Prostate gland (tissue), 2 donors: ENCODE measurements at regions not wholly inside any gene's neighbourhood (a gene's known extent, or its start where the extent isn't known, plus 50 kb on each side); places are given as distances from the start of the nearest gene placed in this dataset.

Experiments
- DNase-seq: peaks from one replicate; pipeline ENCODE4 v3.0.0-alpha.2; 2019; ENCODE audit warnings: low spot score
- H3K27ac ChIP-seq, 2 donors: fragments of 200-600 bp; sonication (generic); 2 replicates each; pipeline ENCODE4 v1.5.1; 2017 to 2019
- H3K27me3 ChIP-seq: fragments of 200-600 bp; sonication (generic); replicated peaks from 2 replicates; pipeline ENCODE4 v1.5.1; 2019; ENCODE audit not compliant: insufficient read depth
- H3K36me3 ChIP-seq, 2 donors: fragments of 200-600 bp; sonication (generic); 1 replicate in 1 of 2; 2 replicates in 1 of 2; pipeline versions ENCODE4 v1.5.1 to v1.8.1; 2017 to 2019
- H3K4me1 ChIP-seq: fragments of 200-600 bp; sonication (generic); replicated peaks from 2 replicates; pipeline ENCODE4 v1.5.1; 2019
- H3K4me3 ChIP-seq, 2 donors: fragments of 200-600 bp; sonication (generic); 2 replicates each; pipeline ENCODE4 v1.5.1; 2017 to 2019
- H3K9me3 ChIP-seq: fragments of 200-600 bp; sonication (generic); 2 replicates; pipeline ENCODE4 v1.5.1; 2017
- CTCF ChIP-seq, 4 experiments: fragments of 200-600 bp in 2 of 4; fragments of 450-650 bp in 2 of 4; sonication (generic) in 2 of 4; IDR thresholded peaks; 1 replicate in 3 of 4; 2 replicates in 1 of 4; pipeline ENCODE4 v1.5.1; 2016 to 2019; ENCODE audit warnings: antibody characterized with exemption in 4 of 4, mild to moderate bottlenecking in 2 of 4, moderate library complexity in 2 of 4
- POLR2A ChIP-seq: fragments of 450-650 bp; IDR thresholded peaks from one replicate; pipeline ENCODE4 v1.6.1; 2016; ENCODE audit warnings: antibody characterized with exemption, mild to moderate bottlenecking
- POLR2AphosphoS5 ChIP-seq: sonication (generic); formaldehyde crosslinking; IDR thresholded peaks from one replicate; pipeline ENCODE4 v1.6.1; 2017; ENCODE audit warnings: antibody characterized with exemption
- WGBS: methylation state at CpG from one replicate; pipeline ENCODE4 v1.1.5; 2018; 5-methylcytosine and 5-hydroxymethylcytosine counted together
- intact Hi-C: fragments of 100-400 bp; cut with DNase I; formaldehyde crosslinking; loops from one replicate; pipeline ENCODE4 v1.14.2; 2022

DNA sequence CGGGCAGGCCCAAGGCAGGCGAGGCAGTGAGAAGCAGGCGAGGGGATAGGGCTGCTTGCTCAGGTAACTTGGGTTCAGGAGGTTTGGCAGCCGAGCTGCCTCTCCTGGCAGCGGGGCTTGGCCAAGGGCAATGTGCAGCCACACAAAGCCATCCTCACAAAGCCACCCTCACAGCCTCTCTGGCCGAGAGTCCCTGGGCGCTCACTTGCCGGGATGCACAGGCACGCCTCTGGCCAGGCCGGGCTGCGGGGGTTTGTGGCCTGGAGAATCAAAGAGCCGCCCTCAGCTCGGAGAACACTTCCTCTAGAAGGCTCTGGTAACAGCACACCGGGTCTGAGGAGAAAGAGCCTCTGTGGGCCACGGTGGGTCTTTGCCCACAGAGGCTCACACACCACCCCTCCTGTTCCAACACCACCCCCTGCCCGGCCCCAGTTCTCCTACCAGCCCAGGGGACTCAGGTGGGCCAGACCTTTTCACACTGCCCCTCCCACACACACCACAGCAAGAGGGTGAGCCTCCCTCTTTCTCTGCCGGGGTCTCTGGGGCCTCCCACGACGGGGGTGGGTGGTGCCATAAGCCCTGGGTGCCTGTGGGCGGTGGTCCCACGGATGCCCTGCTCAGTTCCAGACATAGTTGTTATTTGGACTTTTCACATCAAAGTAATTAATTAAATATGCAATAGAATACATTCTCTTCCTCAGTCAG is 186.9 kb downstream of the ZFP36L2 start:
- WGBS = 52% methylated on average over 16 of the region's 21 CpGs
- Histone ChIP-seq H3K27me3 (no peaks in the 10 kb centered on the region), H3K9me3 (no peaks in the 10 kb centered on the region), H3K4me3 (no peak overlapping the region), H3K36me3 (no peaks in the 10 kb centered on the region), H3K4me1 (no peaks in the 10 kb centered on the region), H3K27ac (peak overlapping the region; percentile 3 to 35)
- intact Hi-C loops = no loop called here
- DNase-seq = no peak
- TF ChIP-seq POLR2AphosphoS5 (no peak), POLR2A (no peak), CTCF (IDR thresholded peaks at IDR 0.05) (no peak)

DNA sequence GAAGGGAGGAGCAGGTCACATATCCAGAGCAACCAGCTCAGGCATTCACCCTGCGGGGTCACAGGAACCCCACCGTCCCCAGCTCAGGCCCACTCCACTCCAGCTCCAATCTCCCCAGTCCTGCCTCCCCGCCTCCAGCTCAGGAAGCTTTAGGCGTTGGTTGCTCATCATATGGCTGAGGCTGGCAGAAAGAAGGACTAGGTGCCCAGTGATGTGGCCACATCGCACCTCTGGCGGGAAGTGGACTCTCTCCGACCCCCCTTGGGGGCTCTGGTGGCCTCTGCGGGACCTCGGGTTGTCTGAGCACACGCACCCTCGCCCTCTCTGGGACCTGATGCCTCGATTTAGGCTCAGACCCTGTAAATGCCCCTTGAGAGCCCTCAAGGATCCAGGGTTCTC is 187.7 kb downstream of the ZFP36L2 start:
- intact Hi-C loops = no loop called here
- no peak overlapping the region for H3K4me3 ChIP-seq
- H3K9me3 ChIP-seq = no peaks in the 10 kb centered on the region
- H3K4me1 ChIP-seq = no peaks in the 10 kb centered on the region
- peak overlapping the region; percentile 33 to 35 for H3K27ac ChIP-seq
- no peak for DNase-seq
- H3K27me3 ChIP-seq = no peaks in the 10 kb centered on the region
- no peak for TF ChIP-seq POLR2AphosphoS5
- no peak for TF ChIP-seq CTCF (IDR thresholded peaks at IDR 0.05)
- no peak for TF ChIP-seq POLR2A
- no peaks in the 10 kb centered on the region for H3K36me3 ChIP-seq
- WGBS = 88% methylated on average over 12 of the region's 12 CpGs

DNA sequence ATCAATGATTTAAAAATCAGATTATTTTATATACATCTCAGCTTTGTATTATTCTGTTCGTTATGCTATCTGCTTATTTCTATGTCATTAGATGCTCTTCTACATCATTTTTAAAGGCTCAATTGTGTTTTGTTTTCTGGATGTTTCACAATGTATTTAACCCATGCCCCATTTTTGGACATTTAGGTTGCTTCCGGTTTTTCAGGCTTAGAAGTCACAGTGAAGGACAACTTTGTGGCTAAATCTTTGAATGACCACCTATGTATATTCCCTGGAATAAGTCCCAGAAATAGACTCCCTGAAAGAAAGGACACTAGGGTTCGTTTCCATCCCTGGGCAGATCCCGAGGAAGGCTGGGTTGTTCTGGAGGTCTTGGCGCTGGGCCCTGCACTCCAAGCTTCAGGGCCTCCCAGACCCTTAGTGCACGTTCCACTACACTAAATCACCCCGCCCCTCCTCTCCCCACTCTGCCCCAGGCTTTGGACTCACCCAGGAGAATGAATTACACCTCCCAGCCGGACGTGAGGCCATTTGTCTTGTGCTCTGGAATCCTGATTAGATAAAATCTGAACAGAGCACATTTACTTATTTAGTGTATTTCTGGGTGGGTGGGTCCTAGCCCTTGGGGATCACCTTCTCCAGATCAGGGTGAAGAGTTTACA is 188.2 kb downstream of the ZFP36L2 start:
- intact Hi-C loops = no loop called here
- WGBS = 36% methylated on average over 9 of the region's 9 CpGs

GRCh38 chr2:43035922-43036321 is 190.5 kb downstream of the ZFP36L2 start:
- no peak overlapping the region for H3K4me3 ChIP-seq
- WGBS = 94% methylated on average over 4 of the region's 4 CpGs
- intact Hi-C loops = no loop called here

More for the DNA sequence above, 188.2 kb downstream of the ZFP36L2 start:
- Histone ChIP-seq H3K9me3 (no peaks in the 10 kb centered on the region), H3K36me3 (no peaks in the 10 kb centered on the region), H3K27me3 (no peaks in the 10 kb centered on the region), H3K4me3 (no peak overlapping the region), H3K27ac (peak overlapping the region; percentile 33 to 35), H3K4me1 (no peaks in the 10 kb centered on the region)
- TF ChIP-seq POLR2AphosphoS5 (no peak), POLR2A (no peak), CTCF (IDR thresholded peaks at IDR 0.05) (no peak)
- no peak for DNase-seq

More at GRCh38 chr2:43035922-43036321, 190.5 kb downstream of the ZFP36L2 start:
- H3K4me1 ChIP-seq = peaks cover 2% of the 10 kb centered on the region
- H3K36me3 ChIP-seq = no peaks in the 10 kb centered on the region
- TF ChIP-seq CTCF (IDR thresholded peaks at IDR 0.05) = no peak
- TF ChIP-seq POLR2AphosphoS5 = no peak
- no peak for TF ChIP-seq POLR2A
- H3K27ac ChIP-seq = no peak overlapping the region
- DNase-seq = no peak
- H3K27me3 ChIP-seq = no peaks in the 10 kb centered on the region
- no peaks in the 10 kb centered on the region for H3K9me3 ChIP-seq
